K562 (cell line): ENCODE measurements at regions not wholly inside any gene's neighbourhood (a gene's known extent, or its start where the extent isn't known, plus 50 kb on each side); places are given as distances from the start of the nearest gene placed in this dataset.

ENCODE experiments used
- ATAC-seq: fragments of 200-7000 bp; cut with Tn5 transposase; 3 replicates; pipeline ENCODE4 v1.9.1; 2020; ENCODE audit warnings: moderate library complexity
- BruUV-seq: library from RNA; stranded (reverse); fragments of 400-500 nt; replicated peaks from 2 replicates; lab custom pipeline; 2021; lab: Mats Ljungman, UMichigan
- CTCF ChIA-PET: fragments of 300-600 bp; formaldehyde crosslinking; extraction: SDS; loops from one replicate; lab custom pipeline; 2021; ENCODE audit warnings: low intra/inter-chr PET ratio; lab: Yijun Ruan, JAX
- POLR2A ChIA-PET: fragments of 300-600, 350-650 bp; sonication (Branson Sonifier 250); formaldehyde crosslinking; extraction: SDS; loops from one replicate; lab custom pipeline; 2021; ENCODE audit warnings: antibody characterized with exemption, inconsistent platforms; lab: Yijun Ruan, JAX
- DNase-seq, 4 experiments: peaks; one replicate each; pipeline versions ENCODE4 v3.0.0 to v3.0.0-alpha.2; 2011 to 2018; ENCODE audit warnings: low spot score in 3 of 4, mixed read lengths in 3 of 4; ENCODE audit errors: extremely low read depth in 1 of 4
- FAIRE-seq: peaks from 2 replicates; lab custom pipeline; 2011; peaks lifted over from hg19 to GRCh38; lab: Jason Lieb, UNC
- H2AFZ ChIP-seq: 2 replicates; pipeline ENCODE4 v1.6.0; 2011; ENCODE audit warnings: low read depth, low read length, control low read depth, inconsistent platforms
- H3K27ac ChIP-seq: fragments of 200-600 bp; 3 replicates; pipeline ENCODE4 v1.8.0; 2011; ENCODE audit warnings: low read depth, mild to moderate bottlenecking, control low read depth, inconsistent platforms, low read length, moderate library complexity, mixed read lengths; ENCODE audit errors: extremely low read depth
- H3K27me3 ChIP-seq, 2 experiments: fragments of 300-600 bp in 1 of 2; 2 replicates in 1 of 2; 3 replicates in 1 of 2; pipeline versions ENCODE4 v1.6.0 to v1.8.0; 2011; ENCODE audit warnings: inconsistent platforms in 2 of 2, low read length in 2 of 2, mild to moderate bottlenecking in 1 of 2, mixed read lengths in 1 of 2, moderate library complexity in 1 of 2; ENCODE audit not compliant: control insufficient read depth in 2 of 2, insufficient read depth in 2 of 2
- H3K36me3 ChIP-seq: fragments of 300-600 bp; 3 replicates; pipeline ENCODE4 v1.8.0; 2011; ENCODE audit warnings: mild to moderate bottlenecking, low read length, inconsistent platforms; ENCODE audit not compliant: control insufficient read depth, insufficient read depth
- H3K4me1 ChIP-seq, 2 experiments: fragments of 200-600 bp in 1 of 2; replicated peaks in 1 of 2; 2 replicates in 1 of 2; 3 replicates in 1 of 2; pipeline versions ENCODE4 v1.5.1 to v1.8.0; 2011; ENCODE audit warnings: inconsistent platforms in 2 of 2, low read length in 2 of 2, mild to moderate bottlenecking in 1 of 2, mixed read lengths in 1 of 2, moderate library complexity in 1 of 2; ENCODE audit not compliant: control insufficient read depth in 2 of 2, insufficient read depth in 2 of 2
- H3K4me2 ChIP-seq: 2 replicates; pipeline ENCODE4 v1.6.1; 2011; ENCODE audit warnings: low read length, control low read depth, inconsistent platforms, mixed read lengths; ENCODE audit not compliant: insufficient read depth
- H3K4me3 ChIP-seq: fragments of 200-600 bp; sonication (generic), shearing (Covaris generic); 2 replicates; pipeline ENCODE4 v1.5.1; 2016; ENCODE audit warnings: control low read depth, inconsistent platforms
- H3K79me2 ChIP-seq: fragments of 200-600 bp; 3 replicates; pipeline ENCODE4 v1.8.0; 2011; ENCODE audit warnings: low read length, inconsistent platforms; ENCODE audit not compliant: control insufficient read depth, insufficient read depth
- H3K9ac ChIP-seq, 2 experiments: 2 replicates each; pipeline versions ENCODE4 v1.6.0 to v1.6.1; 2011; ENCODE audit warnings: low read depth in 2 of 2, low read length in 2 of 2, control low read depth in 1 of 2, inconsistent platforms in 1 of 2, mild to moderate bottlenecking in 1 of 2, mixed read lengths in 1 of 2; ENCODE audit not compliant: insufficient read depth in 1 of 2
- H3K9me1 ChIP-seq: one replicate; pipeline ENCODE4 v1.6.0; 2011; ENCODE audit warnings: inconsistent platforms, mild to moderate bottlenecking, low read length, moderate library complexity; ENCODE audit not compliant: control insufficient read depth, insufficient read depth
- H3K9me3 ChIP-seq: replicated peaks from 2 replicates; pipeline ENCODE4 v1.5.1; 2011; ENCODE audit warnings: low read depth, low read length, inconsistent platforms; ENCODE audit not compliant: control insufficient read depth, insufficient read depth
- H4K20me1 ChIP-seq: replicated peaks from 2 replicates; pipeline ENCODE4 v1.6.1; 2011; ENCODE audit warnings: low read length, inconsistent platforms, mixed read lengths; ENCODE audit not compliant: control insufficient read depth, insufficient read depth
- ETV1 ChIP-seq: fragments of 450-650 bp; conservative IDR thresholded peaks from 2 replicates; pipeline ENCODE4 v1.6.1; 2016; ENCODE audit warnings: missing genetic modification characterization, control low read depth, low read depth, missing compliant biosample characterization
- FOSL1 ChIP-seq: fragments of 200-800 bp; sonication (Bioruptor generic); conservative IDR thresholded peaks from 2 replicates; pipeline ENCODE4 v1.6.1; 2016; ENCODE audit warnings: missing genetic modification characterization, missing compliant biosample characterization
- GABPA ChIP-seq: fragments of 200-800 bp; sonication (Bioruptor generic); conservative IDR thresholded peaks from 2 replicates; pipeline ENCODE4 v1.6.1; 2016; ENCODE audit warnings: low read depth, missing genetic modification characterization, missing compliant biosample characterization
- HMG20A ChIP-seq: fragments of 450-650 bp; formaldehyde crosslinking; conservative IDR thresholded peaks from 2 replicates; pipeline ENCODE4 v1.4.0; 2020; ENCODE audit warnings: mild to moderate bottlenecking, mixed read lengths
- HNRNPLL ChIP-seq: fragments of 200-400 bp; formaldehyde crosslinking; IDR thresholded peaks from 2 replicates; pipeline ENCODE4 v1.6.1; 2017; ENCODE audit warnings: low read length, low read depth, mild to moderate bottlenecking; ENCODE audit not compliant: poor library complexity, severe bottlenecking
- MBD2 ChIP-seq: sonication (generic); IDR thresholded peaks from 2 replicates; pipeline ENCODE4 v1.6.1; 2016; ENCODE audit warnings: low read depth, borderline replicate concordance
- MYNN ChIP-seq, 2 experiments: sonication (generic); formaldehyde crosslinking in 1 of 2; IDR thresholded peaks; 2 replicates each; pipeline versions ENCODE4 v1.5.0 to v1.6.1; 2016 to 2020; ENCODE audit warnings: antibody characterized with exemption in 1 of 2, missing genetic modification reagents in 1 of 2
- RNF2 ChIP-seq: sonication (generic); IDR thresholded peaks from 2 replicates; pipeline ENCODE4 v1.6.1; 2016
- STAG1 ChIP-seq: sonication (generic); formaldehyde crosslinking; IDR thresholded peaks from 2 replicates; pipeline ENCODE4 v1.5.0; 2020; ENCODE audit warnings: missing genetic modification reagents, borderline replicate concordance
- TAL1 ChIP-seq: fragments of 450-650 bp; IDR thresholded peaks from 2 replicates; pipeline ENCODE4 v1.6.1; 2016; ENCODE audit warnings: mild to moderate bottlenecking
- TGIF2 ChIP-seq: sonication (generic); formaldehyde crosslinking; IDR thresholded peaks from 2 replicates; pipeline ENCODE4 v1.8.1; 2022; ENCODE audit warnings: mild to moderate bottlenecking, missing genetic modification reagents, moderate library complexity
- U2AF2 ChIP-seq: fragments of 200-400 bp; formaldehyde crosslinking; optimal IDR thresholded peaks from 2 replicates; pipeline ENCODE3; 2017; ENCODE audit warnings: low read depth, mild to moderate bottlenecking, low read length
- ZNF175 ChIP-seq: fragments of 200-800 bp; sonication (Bioruptor generic); IDR thresholded peaks from 2 replicates; pipeline ENCODE4 v1.6.1; 2016; ENCODE audit warnings: low read depth, mild to moderate bottlenecking, missing genetic modification characterization, missing compliant biosample characterization
- ZNF212 ChIP-seq: fragments of 450-650 bp; formaldehyde crosslinking; IDR thresholded peaks from 2 replicates; pipeline ENCODE4 v1.4.0; 2020; ENCODE audit warnings: mild to moderate bottlenecking
- ZNF274 ChIP-seq: IDR thresholded peaks from 2 replicates; pipeline ENCODE4 v1.6.1; 2011; ENCODE audit warnings: low read depth, mild to moderate bottlenecking, low read length, moderate library complexity, borderline replicate concordance
- ZNF780A ChIP-seq: fragments of 250-450 bp; sonication (Bioruptor Pico); IDR thresholded peaks from 2 replicates; pipeline ENCODE4 v1.5.0; 2021; ENCODE audit warnings: mild to moderate bottlenecking
- ZZZ3 ChIP-seq: fragments of 450-650 bp; IDR thresholded peaks from 2 replicates; pipeline ENCODE4 v1.6.1; 2016; ENCODE audit warnings: antibody characterized with exemption, mild to moderate bottlenecking, moderate library complexity
- WGBS: fragments of 100-300 bp; shearing (Covaris generic); methylation state at CpG from one replicate; pipeline ENCODE4 v1.1.6; 2016; ENCODE audit warnings: low coverage, mixed read lengths; ENCODE audit not compliant: insufficient coverage; ENCODE audit errors: missing lambda C conversion rate; 5-methylcytosine and 5-hydroxymethylcytosine counted together
- in situ Hi-C: fragments of 300-500 bp; cut with MboI; formaldehyde crosslinking; loops from 4 replicates; pipeline ENCODE4 v1.15.0; 2018; ENCODE audit warnings: inconsistent platforms, mixed read lengths
- intact Hi-C: fragments of 100-400 bp; cut with micrococcal nuclease; formaldehyde crosslinking; loops from 2 replicates; pipeline ENCODE4 v1.14.2; 2022
- TF ChIP-seq, protein P1 (sequence below): sonication (generic); formaldehyde crosslinking; IDR thresholded peaks from 2 replicates; pipeline ENCODE4 v1.8.0; 2022; ENCODE audit warnings: mild to moderate bottlenecking, missing genetic modification reagents

DNA sequence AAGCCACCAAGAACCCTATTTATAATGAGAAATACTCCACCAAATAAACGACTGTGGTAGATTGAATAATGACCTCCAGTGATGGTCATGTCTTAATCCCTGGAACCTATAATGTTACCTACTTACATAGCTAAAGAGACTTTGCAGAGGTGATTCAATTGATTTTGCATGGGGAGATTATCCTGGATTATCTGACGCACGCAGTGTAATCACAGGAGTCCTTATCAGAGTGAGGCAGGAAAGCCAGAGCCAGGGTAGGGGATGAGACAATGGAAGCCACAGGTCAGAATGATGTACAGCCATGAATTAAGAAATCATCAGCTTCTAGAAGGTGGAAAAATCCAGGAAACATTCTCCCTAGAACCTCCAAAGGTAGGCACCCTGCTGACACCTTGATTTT lies 286.4 kb upstream of the SP4 start:
- in situ Hi-C loops (no loop called here), intact Hi-C loops (no loop called here)
- H3K36me3 ChIP-seq, result no peaks in the 10 kb centered on the region
- H3K9me1 ChIP-seq, result no peaks in the 10 kb centered on the region
- no peaks in the 10 kb centered on the region for H3K9me3 ChIP-seq
- H3K79me2 ChIP-seq, result no peaks in the 10 kb centered on the region
- no peaks in the 10 kb centered on the region for H4K20me1 ChIP-seq
- BruUV-seq, result no TSS peak
- DNase-seq, result no peak
- H3K4me3 ChIP-seq, result no peak overlapping the region
- no peak for FAIRE-seq
- POLR2A ChIA-PET, result no interaction called here
- no peak overlapping the region for H3K4me2 ChIP-seq
- CTCF ChIA-PET, result no interaction called here
- TF ChIP-seq ZZZ3 (no peak), HNRNPLL (no peak), U2AF2 (no peak), ZNF175 (CRISPR knock-in tag) (no peak), STAG1 (CRISPR knock-in tag) (no peak), RNF2 (no peak), MYNN (IDR thresholded peaks at IDR 0.05) (no peak), MYNN (CRISPR knock-in tag; IDR thresholded peaks at IDR 0.05) (no peak), MBD2 (no peak), FOSL1 (tag) (no peak), GABPA (no peak), HMG20A (no peak), TGIF2 (CRISPR knock-in tag) (no peak), TAL1 (no peak), ZNF780A (CRISPR knock-in tag) (no peak), ETV1 (tag) (no peak), ZNF212 (CRISPR knock-in tag) (no peak), ZNF274 (no peak)
- TF ChIP-seq, protein P1, sequence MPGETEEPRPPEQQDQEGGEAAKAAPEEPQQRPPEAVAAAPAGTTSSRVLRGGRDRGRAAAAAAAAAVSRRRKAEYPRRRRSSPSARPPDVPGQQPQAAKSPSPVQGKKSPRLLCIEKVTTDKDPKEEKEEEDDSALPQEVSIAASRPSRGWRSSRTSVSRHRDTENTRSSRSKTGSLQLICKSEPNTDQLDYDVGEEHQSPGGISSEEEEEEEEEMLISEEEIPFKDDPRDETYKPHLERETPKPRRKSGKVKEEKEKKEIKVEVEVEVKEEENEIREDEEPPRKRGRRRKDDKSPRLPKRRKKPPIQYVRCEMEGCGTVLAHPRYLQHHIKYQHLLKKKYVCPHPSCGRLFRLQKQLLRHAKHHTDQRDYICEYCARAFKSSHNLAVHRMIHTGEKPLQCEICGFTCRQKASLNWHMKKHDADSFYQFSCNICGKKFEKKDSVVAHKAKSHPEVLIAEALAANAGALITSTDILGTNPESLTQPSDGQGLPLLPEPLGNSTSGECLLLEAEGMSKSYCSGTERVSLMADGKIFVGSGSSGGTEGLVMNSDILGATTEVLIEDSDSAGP (CRISPR knock-in tag), result no peak
- TF ChIP-seq, all 486 proteins: peak for 0
- no peak for ATAC-seq
- WGBS, result 5% methylated on average over 3 of the region's 3 CpGs
- Histone ChIP-seq H3K27me3 (no peaks in the 10 kb centered on the region), H2AFZ (no peak overlapping the region), H3K9ac (no peak overlapping the region), H3K27ac (no peak overlapping the region), H3K4me1 (no peaks in the 10 kb centered on the region)
